Ramos (cell line): ENCODE measurements at regions not wholly inside any gene's neighbourhood (a gene's known extent, or its start where the extent isn't known, plus 50 kb on each side); places are given as distances from the start of the nearest gene placed in this dataset.

Source experiments
- in situ Hi-C: fragments of 300-500 bp; cut with MboI; formaldehyde crosslinking; loops from one replicate; pipeline ENCODE4 v1.14.3; 2022; ENCODE audit warnings: low sequenced_read_pairs; ENCODE audit not compliant: unreplicated experiment

GRCh38 chr3:157754451-157754850 is 251.2 kb upstream of the VEPH1 start:
- in situ Hi-C loops, result no loop called here

- in situ Hi-C loops, result no loop called here
Measured at GRCh38 chr3:157753787-157754136, 250.5 kb upstream of the VEPH1 start.

DNA sequence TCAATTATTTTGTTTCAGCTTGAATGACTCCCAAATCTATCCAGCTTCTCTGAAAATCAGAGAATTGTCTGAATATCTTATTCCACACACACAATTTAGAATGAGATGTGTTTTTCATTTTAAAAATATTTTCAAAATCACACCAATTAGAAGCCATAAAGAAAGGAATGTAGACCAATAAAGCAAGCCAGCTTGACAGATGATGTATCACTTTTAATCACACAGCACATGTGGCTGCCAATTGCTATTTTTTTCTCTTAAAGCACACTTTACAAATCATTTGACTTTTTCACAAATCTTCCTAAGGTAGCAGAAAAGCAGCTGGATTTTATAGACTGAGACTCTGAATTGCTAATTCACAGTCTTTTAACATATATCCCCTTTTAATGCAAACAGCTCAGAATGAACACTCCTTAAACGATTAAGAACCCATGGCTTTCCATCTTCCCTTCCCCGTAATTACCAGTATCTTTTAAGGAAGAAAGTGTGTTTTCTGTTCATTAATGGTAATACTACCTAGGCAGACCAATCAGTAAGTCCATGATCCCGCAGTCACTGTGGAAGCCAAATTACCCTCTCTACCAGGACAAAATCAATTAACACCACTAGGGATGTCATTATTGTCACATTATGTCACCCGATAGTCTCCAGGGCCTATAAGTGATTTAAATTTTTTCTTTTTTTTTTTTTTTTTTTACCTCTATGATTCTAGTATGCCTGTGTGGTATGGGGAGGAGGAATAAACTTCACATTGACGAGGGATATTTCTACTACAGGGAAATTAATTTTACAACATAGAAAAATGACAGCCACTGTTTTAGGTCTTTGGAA is 250.0 kb upstream of the VEPH1 start:
- in situ Hi-C loops, result no loop called here

DNA sequence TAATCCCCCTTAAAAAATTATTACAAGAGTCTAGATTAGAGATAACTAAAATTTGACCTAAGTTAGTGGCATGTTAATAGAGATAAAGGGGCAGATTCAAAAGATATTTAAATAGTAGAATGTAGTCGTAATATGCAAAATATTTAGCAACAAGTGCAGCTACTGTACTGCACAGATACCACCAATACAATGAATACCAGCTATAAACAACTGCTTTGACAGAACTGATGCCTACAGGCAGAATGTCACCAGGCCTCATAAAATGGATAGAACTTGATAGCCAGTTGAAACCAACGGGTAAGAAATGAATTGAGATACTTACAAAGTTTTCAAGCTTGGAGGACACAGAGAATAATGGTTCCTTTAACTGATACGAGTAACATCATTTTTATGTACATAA is 249.3 kb upstream of the VEPH1 start:
- in situ Hi-C loops, result no loop called here

GRCh38 chr3:157751386-157751785 is 248.2 kb upstream of the VEPH1 start:
- in situ Hi-C loops, result no loop called here

DNA sequence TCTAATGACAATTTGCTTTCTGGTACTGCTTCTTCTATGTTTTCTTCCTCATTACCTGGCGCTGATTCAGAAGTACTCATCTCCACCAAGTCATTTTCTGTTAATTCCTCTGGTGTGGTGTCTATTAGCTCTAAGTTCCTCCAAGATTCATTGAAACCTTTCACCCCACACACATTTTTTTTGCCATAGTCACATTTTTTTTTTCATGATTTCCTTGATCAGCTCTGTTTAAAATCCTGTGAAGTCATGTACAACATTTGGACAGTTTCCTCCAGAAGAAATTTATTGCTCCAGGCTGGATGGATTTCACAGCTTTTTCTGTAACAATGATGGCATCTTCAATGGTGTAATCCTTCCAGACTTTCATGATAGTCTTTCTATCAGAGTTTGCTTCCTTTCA is 243.2 kb upstream of the VEPH1 start:
- in situ Hi-C loops, result no loop called here

DNA sequence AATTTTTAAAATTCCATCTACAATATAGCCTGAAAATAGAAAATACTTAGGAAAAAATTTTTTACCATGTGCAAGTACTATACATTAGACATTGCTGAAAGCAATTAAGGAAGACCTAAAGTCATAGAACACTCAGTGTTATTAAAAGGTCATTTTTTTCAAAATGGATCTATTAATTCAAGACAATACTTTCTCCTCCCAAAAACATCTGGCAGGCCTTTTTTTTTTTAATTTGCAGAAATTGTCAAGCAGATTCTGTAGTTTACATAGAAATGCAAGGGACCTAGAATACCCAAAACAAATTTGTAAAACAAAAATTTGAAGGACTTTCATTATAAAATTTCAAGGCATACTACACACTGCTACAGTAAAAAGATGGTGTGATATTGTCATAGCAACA is 238.4 kb upstream of the VEPH1 start:
- in situ Hi-C loops, result no loop called here

DNA sequence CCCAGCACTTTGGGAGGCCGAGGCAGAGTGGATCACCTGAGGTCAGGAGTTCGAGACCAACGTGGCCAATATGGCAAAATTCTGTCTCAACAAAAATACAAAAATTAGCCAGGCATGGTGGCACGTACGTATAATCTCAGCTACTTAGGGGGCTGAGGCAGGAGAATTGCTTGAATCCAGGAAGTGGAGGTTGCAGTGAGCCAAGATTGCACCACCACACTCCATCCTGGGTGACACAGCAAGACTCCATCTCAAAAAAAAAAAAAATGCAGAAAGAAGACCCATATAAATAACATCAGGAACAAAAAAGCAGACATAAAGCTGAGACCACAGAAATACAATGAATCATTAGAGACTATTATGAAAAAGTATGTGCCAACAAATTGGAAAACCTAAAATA is 235.2 kb upstream of the VEPH1 start:
- in situ Hi-C loops, result no loop called here

DNA sequence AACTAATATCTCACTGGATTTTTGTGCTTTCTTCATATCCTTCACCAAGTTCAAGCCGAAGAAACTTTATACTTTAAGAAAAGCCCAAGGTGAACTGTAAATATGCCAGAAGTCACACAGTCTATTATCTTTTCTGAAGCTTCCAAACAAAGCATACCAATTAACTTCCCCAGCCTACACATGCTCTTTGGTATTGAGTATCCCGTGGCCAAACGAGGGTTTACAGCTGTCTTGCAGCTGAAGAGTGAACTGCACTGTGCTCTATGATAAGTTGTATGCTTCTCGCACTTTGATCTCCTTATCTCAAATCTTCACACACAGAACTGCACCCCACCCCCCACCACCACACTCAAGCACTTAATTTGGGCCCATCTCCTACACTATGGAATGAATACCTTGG is 215.6 kb upstream of the VEPH1 start:
- in situ Hi-C loops, result no loop called here

GRCh38 chr3:157713101-157713500 is 209.9 kb upstream of the VEPH1 start:
- in situ Hi-C loops, result no loop called here

DNA sequence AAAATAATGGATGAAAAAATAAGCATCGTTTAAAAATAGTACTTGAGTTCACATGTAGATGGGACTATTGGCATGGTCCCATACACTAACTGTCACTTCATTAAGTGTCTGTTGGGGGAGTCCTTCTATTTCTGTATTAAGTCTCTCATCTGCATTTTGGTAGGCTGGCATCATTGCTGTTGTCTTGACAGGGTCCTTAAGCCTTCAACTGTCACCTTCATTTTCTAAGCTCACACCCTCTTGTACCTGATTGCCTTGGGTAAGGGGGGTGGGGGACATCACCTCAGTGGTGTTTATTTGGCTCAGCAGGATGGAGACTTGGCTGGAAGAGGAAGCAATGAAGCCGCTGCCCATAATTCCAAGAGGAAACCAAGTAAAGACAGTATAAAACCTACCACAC is 202.0 kb upstream of the VEPH1 start:
- in situ Hi-C loops, result no loop called here

DNA sequence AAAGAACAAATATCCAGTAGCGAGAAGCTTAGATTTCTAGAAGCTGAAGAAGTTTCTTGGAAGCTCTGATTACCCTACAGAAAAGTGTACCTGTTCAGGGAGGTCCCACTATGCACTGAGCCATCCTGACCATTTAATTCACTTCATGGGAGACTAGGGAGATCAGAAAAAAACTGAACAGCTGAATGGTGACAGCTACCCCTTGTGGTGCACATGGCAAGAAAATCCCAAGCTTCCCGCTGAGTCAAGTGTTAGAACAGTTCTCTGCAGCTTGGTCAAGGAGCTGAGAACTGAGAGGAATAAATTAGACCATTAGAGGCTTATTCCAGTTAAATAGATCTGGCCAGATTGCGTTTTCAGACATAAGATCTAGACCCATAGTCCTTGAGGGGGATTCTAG is 197.2 kb upstream of the VEPH1 start:
- in situ Hi-C loops, result no loop called here

DNA sequence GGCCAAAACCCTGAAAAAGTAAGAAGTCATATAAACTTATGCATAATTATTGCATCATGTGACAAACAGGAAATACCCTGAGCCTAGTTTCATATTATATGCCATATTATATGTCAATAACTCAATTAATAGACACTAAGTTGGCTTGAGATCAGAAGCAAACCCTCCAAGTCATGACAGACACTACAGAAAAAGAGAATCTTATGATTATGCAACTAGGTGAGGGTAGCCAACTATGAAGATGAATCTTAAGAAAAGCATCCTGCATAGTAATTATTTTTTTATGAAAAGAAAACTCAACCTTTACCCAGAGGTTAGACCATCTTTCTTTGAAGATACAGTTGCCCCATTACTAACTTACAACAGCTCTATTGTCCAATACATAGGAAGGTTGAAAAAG is 192.4 kb upstream of the VEPH1 start:
- in situ Hi-C loops, result no loop called here

DNA sequence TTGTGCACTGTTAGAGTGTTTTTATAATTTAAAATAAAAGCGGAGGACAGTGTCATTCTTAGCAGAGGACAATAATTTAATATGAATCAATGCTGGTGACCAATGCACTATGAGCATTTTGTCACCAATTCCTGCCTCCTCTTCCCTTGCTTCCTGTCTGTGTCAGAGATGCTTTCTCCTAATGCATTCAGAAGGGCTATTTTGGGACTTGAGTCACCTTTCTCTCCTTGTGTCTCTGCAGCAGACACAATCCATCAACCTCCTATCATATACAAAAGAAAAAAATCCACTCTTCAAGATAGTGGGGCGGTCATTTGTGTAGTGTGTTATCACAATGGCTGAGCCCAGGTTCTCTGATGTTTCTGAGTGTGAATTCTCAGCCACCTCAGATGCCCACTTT is 191.9 kb upstream of the VEPH1 start:
- in situ Hi-C loops, result no loop called here

DNA sequence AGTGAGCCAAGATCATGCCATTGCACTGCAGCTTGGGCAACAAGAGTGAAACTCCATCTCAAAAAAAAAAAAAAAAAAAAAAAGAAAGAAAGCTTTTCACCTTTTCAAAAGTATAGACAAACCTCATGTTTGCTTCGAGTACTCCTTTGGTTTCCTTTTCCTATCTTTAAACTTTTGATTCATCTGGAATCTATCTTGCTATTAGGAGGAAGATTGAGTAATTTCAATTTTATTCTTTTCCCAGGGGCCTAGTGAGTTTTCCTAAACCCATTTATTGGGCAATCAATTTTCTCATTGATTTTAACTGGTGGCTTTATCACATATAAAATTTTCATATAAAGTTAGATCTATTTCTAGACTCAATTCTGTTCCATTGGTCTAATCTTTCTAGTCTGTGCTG is 190.5 kb upstream of the VEPH1 start:
- in situ Hi-C loops, result no loop called here

- in situ Hi-C loops, result no loop called here
Measured at GRCh38 chr3:157692468-157692867, 189.3 kb upstream of the VEPH1 start.

DNA sequence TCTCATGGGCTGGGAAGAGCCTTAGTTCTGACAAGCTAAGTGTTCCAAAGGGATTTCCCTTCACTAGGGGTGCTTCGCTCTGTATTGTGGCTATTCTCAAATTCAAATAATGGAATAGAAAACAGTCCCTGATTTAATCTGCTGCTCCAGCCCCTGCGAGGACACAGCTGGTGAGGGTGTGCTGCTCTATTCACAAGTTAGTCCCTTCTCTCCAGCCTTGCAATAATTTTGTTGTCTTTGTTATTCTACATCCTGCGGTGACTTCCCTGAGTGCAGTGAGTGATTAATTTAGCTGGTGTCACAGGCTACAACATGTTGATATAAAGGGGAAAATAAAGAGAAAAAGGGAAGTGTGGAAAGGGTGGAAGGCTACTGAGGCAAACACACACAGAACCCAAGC is 180.5 kb upstream of the VEPH1 start:
- in situ Hi-C loops, result no loop called here

- in situ Hi-C loops, result no loop called here
Measured at GRCh38 chr3:157672061-157672460, 168.8 kb upstream of the VEPH1 start.

GRCh38 chr3:157671656-157672055 is 168.4 kb upstream of the VEPH1 start:
- in situ Hi-C loops, result no loop called here

- in situ Hi-C loops, result no loop called here
Measured at GRCh38 chr3:157669416-157669815, 166.2 kb upstream of the VEPH1 start.

- in situ Hi-C loops, result no loop called here
Measured at GRCh38 chr3:157667493-157667892, 164.3 kb upstream of the VEPH1 start.

GRCh38 chr3:157662171-157662570 is 159.0 kb upstream of the VEPH1 start:
- in situ Hi-C loops, result no loop called here

- in situ Hi-C loops, result no loop called here
Measured at GRCh38 chr3:157660847-157661246, 157.6 kb upstream of the VEPH1 start.
